Heart right ventricle (tissue), 16 donors: ENCODE measurements at regions not wholly inside any gene's neighbourhood (a gene's known extent, or its start where the extent isn't known, plus 50 kb on each side); places are given as distances from the start of the nearest gene placed in this dataset.

Experiments used
- ATAC-seq, 8 donors: fragments of 200-7000 bp; cut with Tn5 transposase; one replicate each; pipeline ENCODE4 v1.9.1; 2020; ENCODE audit warnings: mild to moderate bottlenecking in 8 of 8, moderate library complexity in 8 of 8, moderate number of reproducible peaks in 1 of 8
- DNase-seq, 2 donors: peaks; one replicate each; pipeline ENCODE4 v3.0.0-alpha.2; 2020
- H3K27ac ChIP-seq, 10 donors: fragments of 200-600 bp; sonication (generic) in 2 of 10; one replicate each; pipeline versions ENCODE4 v1.5.0 to v1.8.0; 2020 to 2022; ENCODE audit warnings: mild to moderate bottlenecking in 3 of 10
- H3K27me3 ChIP-seq, 7 donors: fragments of 200-600 bp; one replicate each; pipeline ENCODE4 v1.8.0; 2021 to 2022; ENCODE audit warnings: mild to moderate bottlenecking in 2 of 7
- H3K36me3 ChIP-seq, 9 donors: fragments of 200-600 bp; sonication (generic) in 1 of 9; one replicate each; pipeline versions ENCODE4 v1.5.0 to v1.8.0; 2020 to 2022; ENCODE audit warnings: mild to moderate bottlenecking in 2 of 9
- H3K4me1 ChIP-seq, 9 donors: fragments of 200-600 bp; sonication (generic) in 1 of 9; one replicate each; pipeline versions ENCODE4 v1.5.0 to v1.8.0; 2020 to 2022; ENCODE audit warnings: mild to moderate bottlenecking in 4 of 9
- H3K4me3 ChIP-seq, 10 donors: fragments of 200-600 bp; sonication (generic) in 2 of 10; one replicate each; pipeline versions ENCODE4 v1.5.0 to v1.8.0; 2020 to 2022; ENCODE audit warnings: mild to moderate bottlenecking in 7 of 10, moderate library complexity in 2 of 10
- H3K9me3 ChIP-seq, 11 donors: fragments of 200-600 bp in 10 of 11; sonication (generic) in 2 of 11; one replicate each; pipeline versions ENCODE4 v1.5.0 to v1.8.0; 2013 to 2022; ENCODE audit warnings: mild to moderate bottlenecking in 2 of 11, control low read depth in 1 of 11, moderate library complexity in 1 of 11
- CTCF ChIP-seq, 9 donors: fragments of 200-600 bp; sonication (generic) in 2 of 9; IDR thresholded peaks; one replicate each; pipeline versions ENCODE4 v1.5.0 to v1.8.0; 2021 to 2022; ENCODE audit warnings: antibody characterized with exemption in 9 of 9, mild to moderate bottlenecking in 5 of 9, moderate library complexity in 1 of 9
- WGBS, 2 donors: extraction: QIAGEN DNeasy Blood & Tissue Kit; methylation state at CpG; one replicate each; pipeline ENCODE4 v1.1.7; 2013; ENCODE audit warnings: inconsistent platforms in 1 of 2; 5-methylcytosine and 5-hydroxymethylcytosine counted together
- intact Hi-C, 10 donors: fragments of 100-400 bp; cut with DNase I; formaldehyde crosslinking; loops; one replicate each; pipeline versions ENCODE4 v1.11.1 to v1.14.2; 2022
- donor health status: Arrhythmogenic right ventricular cardiomyopathy.
- donor health status: ischemic (EF 13 %, LVEDD 7.1; RV severe dilation, severe dysfunction).
- donor health status: healthy with polysubstance abuse.
- donor health status: DM: no; HTN: yes; CAD: no.
- donor health status: DM: no; HTN: no; CAD: no.
- donor health status: ischemic (EF 25% LVEDD 6.9; RV normal size, moderate dysfunction).
- donor health status: ischemic (EF 25% LVEDD 5.7; RV mildly dilated, moderate dysfunction).
- donor health status: healthy.
- donor health status: DM: yes; HTN: yes; CAD: no.
- donor health status: Ischemic cardiomyopathy.
- donor health status: ischemic (EF 35%, LVEDD 5.7; RV mildly dilated, moderate dysfunction).
- donor health status: nonischemic (EF 11% LVEDD 7.7; RV severe dilation, severe dysfunction).
- donor health status: DM: yes; HTN: yes; CAD: no.
- donor health status: PGD.
- donor health status: ischemic (EF 29% LVEDD 5.4; RV normal size, mild dysfunction).
- donor health status: nonischemic (EF 23%, LVEDD 6.1; RV moderate dilation, normal function).

- H3K27ac ChIP-seq = no peak overlapping the region
- no peak for TF ChIP-seq CTCF (IDR thresholded peaks at IDR 0.05)
- H3K36me3 ChIP-seq = no peaks in the 10 kb centered on the region
- peaks cover 0 to 21% (median 15%) of the 10 kb centered on the region in 11 donors for H3K9me3 ChIP-seq
- no peak for ATAC-seq
- peaks cover 0 to 4% (median 0%) of the 10 kb centered on the region in 7 donors for H3K27me3 ChIP-seq
- intact Hi-C loops = no loop called here
- no peak overlapping the region for H3K4me3 ChIP-seq
- 37 to 40% methylated on average over 1 of the region's 1 CpG for WGBS, 2 donors
- no peak for DNase-seq
- no peaks in the 10 kb centered on the region for H3K4me1 ChIP-seq
These were observed 376.7 kb downstream of the SMOC2 start for GRCh38 chr6:168817558-168818159.

- Histone ChIP-seq H3K4me1 (no peaks in the 10 kb centered on the region), H3K9me3 (peaks cover 0 to 21% (median 15%) of the 10 kb centered on the region in 11 donors), H3K27me3 (peaks cover 0 to 4% (median 0%) of the 10 kb centered on the region in 7 donors), H3K27ac (no peak overlapping the region), H3K4me3 (no peak overlapping the region), H3K36me3 (no peaks in the 10 kb centered on the region)
- ATAC-seq = no peak
- no peak for DNase-seq
- intact Hi-C loops = no loop called here
- WGBS, 2 donors = 54 to 60% methylated on average over 5 of the region's 5 CpGs
- TF ChIP-seq CTCF (IDR thresholded peaks at IDR 0.05) = peak in 1 of 9 donors; percentile 21
These were observed 374.2 kb downstream of the SMOC2 start for GRCh38 chr6:168815229-168815628.

GRCh38 chr6:168808232-168808631, 367.2 kb downstream of the SMOC2 start:
- H3K9me3 ChIP-seq = peaks cover 0 to 7% (median 0%) of the 10 kb centered on the region in 11 donors
- no peaks in the 10 kb centered on the region for H3K36me3 ChIP-seq
- H3K4me3 ChIP-seq = no peak overlapping the region
- peaks cover 0 to 4% (median 0%) of the 10 kb centered on the region in 7 donors for H3K27me3 ChIP-seq
- no peak for ATAC-seq
- TF ChIP-seq CTCF (IDR thresholded peaks at IDR 0.05) = no peak
- no peak overlapping the region for H3K27ac ChIP-seq
- H3K4me1 ChIP-seq = no peaks in the 10 kb centered on the region
- no peak for DNase-seq
- 67% methylated on average over 6 of the region's 6 CpGs for WGBS, 2 donors
- intact Hi-C loops = no loop called here

DNA sequence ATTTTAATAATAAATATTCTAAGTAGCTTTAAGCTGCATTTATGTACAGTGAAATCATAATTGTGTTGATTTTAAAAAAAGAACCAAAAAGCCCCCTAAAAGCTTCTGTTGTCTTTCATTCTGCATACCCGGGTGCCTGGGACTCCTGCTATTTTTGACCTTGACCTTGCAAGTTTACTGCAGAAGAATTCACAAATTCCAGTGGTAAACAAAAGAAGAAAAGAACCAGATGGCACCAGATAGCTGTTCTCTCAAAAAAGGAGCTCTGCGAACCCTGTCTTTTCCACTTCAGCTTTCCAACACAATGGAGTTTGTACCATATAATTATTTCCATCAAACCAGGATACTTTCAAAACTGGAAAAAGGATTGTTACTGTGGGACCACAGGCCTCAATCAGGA, 363.3 kb downstream of the SMOC2 start:
- intact Hi-C loops = no loop called here
- ATAC-seq (no peak), DNase-seq (no peak)
- Histone ChIP-seq H3K27ac (no peak overlapping the region), H3K4me3 (no peak overlapping the region), H3K36me3 (no peaks in the 10 kb centered on the region), H3K27me3 (peaks cover 0 to 10% (median 0%) of the 10 kb centered on the region in 7 donors), H3K9me3 (peaks cover 0 to 7% (median 0%) of the 10 kb centered on the region in 11 donors), H3K4me1 (no peaks in the 10 kb centered on the region)
- TF ChIP-seq CTCF (IDR thresholded peaks at IDR 0.05) = no peak
- WGBS, 2 donors = 53 to 56% methylated on average over 2 of the region's 2 CpGs
